WTC11 (cell line): ENCODE measurements at regions not wholly inside any gene's neighbourhood (a gene's known extent, or its start where the extent isn't known, plus 50 kb on each side); places are given as distances from the start of the nearest gene placed in this dataset.
"Not testable (repeated sequence)": the region's sequence is repeated elsewhere in the genome, so short reads cannot be mapped to it uniquely, and the experiment has no call there.

Experiments used
- ATAC-seq: fragments of 200-7000 bp; cut with Tn5 transposase; 2 replicates; pipeline ENCODE4 v1.10.0; 2021; ENCODE audit warnings: mild to moderate bottlenecking, moderate library complexity
- CTCF ChIA-PET: fragments of 300-600 bp; sonication (Branson Sonifier 250); formaldehyde crosslinking; loops from one replicate; lab custom pipeline; 2021; ENCODE audit warnings: antibody characterized with exemption; lab: Charles Lee
- POLR2A ChIA-PET: fragments of 350-600 bp; sonication (Branson Sonifier 250); formaldehyde crosslinking; loops from one replicate; lab custom pipeline; 2021; ENCODE audit warnings: antibody characterized with exemption; lab: Charles Lee
- DNase-seq: peaks from one replicate; pipeline ENCODE4 v3.0.0; 2021; ENCODE audit warnings: low spot score
- H3K27ac Mint-ChIP-seq: 2 replicates; pipeline ENCODE4 v1.8.0; 2021; ENCODE audit warnings: mixed read lengths
- H3K27me3 Mint-ChIP-seq: 2 replicates; pipeline ENCODE4 v1.8.0; 2021; ENCODE audit warnings: low read depth, mild to moderate bottlenecking, moderate library complexity, mixed read lengths
- H3K36me3 Mint-ChIP-seq: 2 replicates; pipeline ENCODE4 v1.8.0; 2021; ENCODE audit warnings: mixed read lengths
- H3K4me1 Mint-ChIP-seq: 2 replicates; pipeline ENCODE4 v1.8.0; 2022; ENCODE audit warnings: mixed read lengths
- H3K4me3 Mint-ChIP-seq: 2 replicates; pipeline ENCODE4 v1.8.0; 2021; ENCODE audit warnings: mild to moderate bottlenecking, moderate library complexity, mixed read lengths
- H3K9me3 Mint-ChIP-seq: 2 replicates; pipeline ENCODE4 v1.8.0; 2021; ENCODE audit warnings: mixed read lengths
- FOXP4 ChIP-seq: sonication (generic); formaldehyde crosslinking; IDR thresholded peaks from 2 replicates; pipeline ENCODE4 v1.8.0; 2022; ENCODE audit warnings: mild to moderate bottlenecking, missing genetic modification reagents
- GTF2I ChIP-seq: fragments of 250-450 bp; sonication (Bioruptor Pico); conservative IDR thresholded peaks from 2 replicates; pipeline ENCODE4 v1.4.0; 2021; ENCODE audit warnings: mild to moderate bottlenecking
- SP1 ChIP-seq: sonication (generic); formaldehyde crosslinking; conservative IDR thresholded peaks from 2 replicates; pipeline ENCODE4 v1.8.1; 2022; ENCODE audit warnings: missing genetic modification reagents
- ZMAT4 ChIP-seq: fragments of 250-450 bp; sonication (Bioruptor Pico); IDR thresholded peaks from 2 replicates; pipeline ENCODE4 v1.9.0; 2021; ENCODE audit warnings: mild to moderate bottlenecking
- ZNF138 ChIP-seq: sonication (generic); formaldehyde crosslinking; conservative IDR thresholded peaks from 2 replicates; pipeline ENCODE4 v1.8.1; 2022; ENCODE audit warnings: mild to moderate bottlenecking, moderate library complexity, missing genetic modification reagents
- ZNF219 ChIP-seq: sonication (generic); formaldehyde crosslinking; IDR thresholded peaks from 2 replicates; pipeline ENCODE4 v1.8.0; 2023; ENCODE audit warnings: missing genetic modification reagents, mild to moderate bottlenecking, borderline replicate concordance
- ZNF423 ChIP-seq: fragments of 250-450 bp; sonication (Bioruptor Pico); IDR thresholded peaks from 2 replicates; pipeline ENCODE4 v2.1.2; 2022; ENCODE audit warnings: mild to moderate bottlenecking, moderate library complexity
- ZNF425 ChIP-seq: fragments of 250-450 bp; sonication (Bioruptor Pico); conservative IDR thresholded peaks from 2 replicates; pipeline ENCODE4 v1.9.0; 2021; ENCODE audit warnings: mild to moderate bottlenecking
- ZNF532 ChIP-seq: fragments of 250-450 bp; sonication (Bioruptor Pico); IDR thresholded peaks from 2 replicates; pipeline ENCODE4 v1.9.0; 2021; ENCODE audit warnings: mild to moderate bottlenecking, borderline replicate concordance
- TF ChIP-seq, protein P1 (sequence below): sonication (generic); formaldehyde crosslinking; IDR thresholded peaks from 2 replicates; pipeline ENCODE4 v1.8.0; 2023; ENCODE audit warnings: missing genetic modification reagents
- TF ChIP-seq, protein P2 (sequence below): sonication (generic); formaldehyde crosslinking; conservative IDR thresholded peaks from 2 replicates; pipeline ENCODE4 v1.8.1; 2023; ENCODE audit warnings: mild to moderate bottlenecking, low read depth, missing genetic modification reagents, moderate library complexity

- TF ChIP-seq, protein P1, sequence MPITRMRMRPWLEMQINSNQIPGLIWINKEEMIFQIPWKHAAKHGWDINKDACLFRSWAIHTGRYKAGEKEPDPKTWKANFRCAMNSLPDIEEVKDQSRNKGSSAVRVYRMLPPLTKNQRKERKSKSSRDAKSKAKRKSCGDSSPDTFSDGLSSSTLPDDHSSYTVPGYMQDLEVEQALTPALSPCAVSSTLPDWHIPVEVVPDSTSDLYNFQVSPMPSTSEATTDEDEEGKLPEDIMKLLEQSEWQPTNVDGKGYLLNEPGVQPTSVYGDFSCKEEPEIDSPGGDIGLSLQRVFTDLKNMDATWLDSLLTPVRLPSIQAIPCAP (CRISPR knock-in tag): no peak
- no peak for TF ChIP-seq ZNF219 (CRISPR knock-in tag)
- no peak for TF ChIP-seq GTF2I (CRISPR knock-in tag)
- no peak for TF ChIP-seq ZMAT4 (CRISPR knock-in tag)
- TF ChIP-seq ZNF425 (CRISPR knock-in tag): no peak
- TF ChIP-seq FOXP4 (CRISPR knock-in tag): no peak
- TF ChIP-seq ZNF423 (CRISPR knock-in tag): no peak
- no peak for TF ChIP-seq SP1 (CRISPR knock-in tag)
- TF ChIP-seq, protein P2, sequence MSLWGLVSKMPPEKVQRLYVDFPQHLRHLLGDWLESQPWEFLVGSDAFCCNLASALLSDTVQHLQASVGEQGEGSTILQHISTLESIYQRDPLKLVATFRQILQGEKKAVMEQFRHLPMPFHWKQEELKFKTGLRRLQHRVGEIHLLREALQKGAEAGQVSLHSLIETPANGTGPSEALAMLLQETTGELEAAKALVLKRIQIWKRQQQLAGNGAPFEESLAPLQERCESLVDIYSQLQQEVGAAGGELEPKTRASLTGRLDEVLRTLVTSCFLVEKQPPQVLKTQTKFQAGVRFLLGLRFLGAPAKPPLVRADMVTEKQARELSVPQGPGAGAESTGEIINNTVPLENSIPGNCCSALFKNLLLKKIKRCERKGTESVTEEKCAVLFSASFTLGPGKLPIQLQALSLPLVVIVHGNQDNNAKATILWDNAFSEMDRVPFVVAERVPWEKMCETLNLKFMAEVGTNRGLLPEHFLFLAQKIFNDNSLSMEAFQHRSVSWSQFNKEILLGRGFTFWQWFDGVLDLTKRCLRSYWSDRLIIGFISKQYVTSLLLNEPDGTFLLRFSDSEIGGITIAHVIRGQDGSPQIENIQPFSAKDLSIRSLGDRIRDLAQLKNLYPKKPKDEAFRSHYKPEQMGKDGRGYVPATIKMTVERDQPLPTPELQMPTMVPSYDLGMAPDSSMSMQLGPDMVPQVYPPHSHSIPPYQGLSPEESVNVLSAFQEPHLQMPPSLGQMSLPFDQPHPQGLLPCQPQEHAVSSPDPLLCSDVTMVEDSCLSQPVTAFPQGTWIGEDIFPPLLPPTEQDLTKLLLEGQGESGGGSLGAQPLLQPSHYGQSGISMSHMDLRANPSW: no peak
- TF ChIP-seq ZNF532 (CRISPR knock-in tag): no peak
- TF ChIP-seq ZNF138 (CRISPR knock-in tag): no peak
- TF ChIP-seq, all 79 proteins: peak for 0
- ATAC-seq: no peak
- Mint-ChIP-seq H3K27me3 (no peaks in the 10 kb centered on the region), H3K4me1 (peaks cover 6% of the 10 kb centered on the region; the same call in 1 of the 2 replicates), H3K9me3 (0 out of 2 replicates have a peak, but pooled peaks cover 3% of the 10 kb centered on the region), H3K4me3 (no peak overlapping the region), H3K27ac (no peak overlapping the region), H3K36me3 (no peaks in the 10 kb centered on the region)
- ChIA-PET CTCF (interaction anchor here (1.6 kb wide), 1 partner anchor 138 kb away, joined by 4 read pairs; no protein-coding TSS in a partner anchor), POLR2A (no interaction called here)
- DNase-seq: no peak
Observed at GRCh38 chr20:53778041-53778516, 184.4 kb upstream of the ZNF217 start.

- H3K4me3 Mint-ChIP-seq, H3K27ac Mint-ChIP-seq: not testable (repeated sequence)
Observed at GRCh38 chr20:53777402-53777801, 183.8 kb upstream of the ZNF217 start.

More at GRCh38 chr20:53777402-53777801, 183.8 kb upstream of the ZNF217 start:
- H3K4me1 Mint-ChIP-seq, ATAC-seq, H3K9me3 Mint-ChIP-seq, POLR2A ChIA-PET, H3K27me3 Mint-ChIP-seq, DNase-seq, H3K36me3 Mint-ChIP-seq: not testable (repeated sequence)
- CTCF ChIA-PET: interaction anchor here (1.6 kb wide), 1 partner anchor 138 kb away, joined by 4 read pairs; no protein-coding TSS in a partner anchor
